SK-N-SH (cell line): ENCODE measurements at regions not wholly inside any gene's neighbourhood (a gene's known extent, or its start where the extent isn't known, plus 50 kb on each side); places are given as distances from the start of the nearest gene placed in this dataset.

Experiments
- CTCF ChIA-PET: fragments of 300-600, 350-600 bp; formaldehyde crosslinking; extraction: SDS; loops from one replicate; lab custom pipeline; 2021; lab: Yijun Ruan, JAX
- POLR2A ChIA-PET: fragments of 350-600 bp; sonication (Branson Sonifier 250); formaldehyde crosslinking; extraction: SDS; loops from one replicate; lab custom pipeline; 2020; ENCODE audit warnings: antibody characterized with exemption, inconsistent platforms; lab: Yijun Ruan, JAX
- DNase-seq: peaks from one replicate; pipeline ENCODE4 v3.0.0; 2012
- H2AFZ ChIP-seq: fragments of 200-600 bp; sonication (generic); 2 replicates; pipeline ENCODE4 v1.8.1; 2016; ENCODE audit warnings: antibody characterized with exemption, mild to moderate bottlenecking, low read depth
- H3F3A ChIP-seq: fragments of 200-600 bp; sonication (generic); replicated peaks from 2 replicates; pipeline ENCODE3; 2016; ENCODE audit warnings: antibody characterized with exemption, mild to moderate bottlenecking; ENCODE audit not compliant: insufficient read depth
- H3K27ac ChIP-seq, 2 experiments: fragments of 200-500 bp in 1 of 2; fragments of 200-600 bp in 1 of 2; sonication (Bioruptor generic) in 1 of 2; sonication (generic), shearing (Covaris generic) in 1 of 2; 2 replicates each; pipeline versions ENCODE4 v1.5.1 to v1.6.1; 2014 to 2016; ENCODE audit warnings: low read depth in 2 of 2, inconsistent platforms in 1 of 2, low read length in 1 of 2, mild to moderate bottlenecking in 1 of 2, mixed read lengths in 1 of 2
- H3K27me3 ChIP-seq: fragments of 200-600 bp; sonication (generic), shearing (Covaris generic); 2 replicates; pipeline ENCODE4 v1.6.1; 2016; ENCODE audit warnings: mixed run types; ENCODE audit not compliant: insufficient read depth
- H3K36me3 ChIP-seq, 2 experiments: fragments of 200-500 bp in 1 of 2; fragments of 200-600 bp in 1 of 2; sonication (Bioruptor generic) in 1 of 2; sonication (generic) in 1 of 2; replicated peaks in 1 of 2; 2 replicates each; pipeline versions ENCODE3 to v1.5.1; 2014 to 2016; ENCODE audit warnings: low read length in 1 of 2, mild to moderate bottlenecking in 1 of 2; ENCODE audit not compliant: insufficient read depth in 2 of 2, control insufficient read depth in 1 of 2
- H3K4me1 ChIP-seq, 2 experiments: fragments of 200-500 bp in 1 of 2; fragments of 200-600 bp in 1 of 2; sonication (Bioruptor generic) in 1 of 2; sonication (generic), shearing (Covaris generic) in 1 of 2; 2 replicates each; pipeline versions ENCODE4 v1.5.1 to v1.6.1; 2014 to 2016; ENCODE audit warnings: low read depth in 1 of 2, low read length in 1 of 2, mixed run types in 1 of 2; ENCODE audit not compliant: insufficient read depth in 2 of 2, control insufficient read depth in 1 of 2
- H3K4me2 ChIP-seq: fragments of 200-600 bp; sonication (generic), shearing (Covaris generic); 2 replicates; pipeline ENCODE4 v1.6.1; 2017; ENCODE audit warnings: mixed run types
- H3K4me3 ChIP-seq, 2 experiments: fragments of 200-500 bp in 1 of 2; fragments of 200-600 bp in 1 of 2; sonication (Bioruptor generic) in 1 of 2; sonication (generic), shearing (Covaris generic) in 1 of 2; 2 replicates each; pipeline versions ENCODE4 v1.5.1 to v1.8.1; 2014 to 2016; ENCODE audit warnings: low read depth in 2 of 2, inconsistent platforms in 1 of 2, low read length in 1 of 2, mild to moderate bottlenecking in 1 of 2, mixed read lengths in 1 of 2, moderate library complexity in 1 of 2
- H3K79me2 ChIP-seq: fragments of 200-600 bp; sonication (generic); 2 replicates; pipeline ENCODE4 v1.8.1; 2017; ENCODE audit warnings: mild to moderate bottlenecking; ENCODE audit not compliant: insufficient read depth
- H3K9ac ChIP-seq: fragments of 200-600 bp; sonication (generic); 2 replicates; pipeline ENCODE4 v1.6.1; 2017; ENCODE audit warnings: mixed run types
- H3K9me2 ChIP-seq: fragments of 200-600 bp; sonication (generic); 2 replicates; pipeline ENCODE4 v1.6.1; 2017; ENCODE audit warnings: mixed run types
- H3K9me3 ChIP-seq: fragments of 200-600 bp; sonication (generic); 2 replicates; pipeline ENCODE4 v1.6.1; 2017; ENCODE audit warnings: mixed run types, mild to moderate bottlenecking, moderate library complexity
- H4K20me1 ChIP-seq: fragments of 200-600 bp; sonication (generic); 2 replicates; pipeline ENCODE4 v1.6.1; 2017; ENCODE audit warnings: mild to moderate bottlenecking, mixed run types; ENCODE audit not compliant: insufficient read depth
- EZH2phosphoT487 ChIP-seq: fragments of 200-600 bp; sonication (generic); IDR thresholded peaks from 2 replicates; pipeline ENCODE4 v1.6.1; 2017; ENCODE audit warnings: low read depth, mixed run types, mild to moderate bottlenecking, antibody characterized with exemption, moderate library complexity, borderline replicate concordance
- FOXJ3 ChIP-seq: sonication (generic); formaldehyde crosslinking; IDR thresholded peaks from 2 replicates; pipeline ENCODE4 v1.5.1; 2020; ENCODE audit warnings: mild to moderate bottlenecking, missing genetic modification reagents
- FOXM1 ChIP-seq: IDR thresholded peaks from 2 replicates; pipeline ENCODE4 v1.4.0; 2012; ENCODE audit warnings: low read depth, mild to moderate bottlenecking
- GABPA ChIP-seq: IDR thresholded peaks from 2 replicates; pipeline ENCODE4 v1.4.0; 2012; ENCODE audit warnings: low read depth, mild to moderate bottlenecking
- GATA2 ChIP-seq: sonication (generic); formaldehyde crosslinking; IDR thresholded peaks from 2 replicates; pipeline ENCODE4 v1.5.0; 2020; ENCODE audit warnings: mild to moderate bottlenecking, missing genetic modification reagents
- IRF3 ChIP-seq: fragments of 150-350 bp; IDR thresholded peaks from 2 replicates; pipeline ENCODE4 v1.6.1; 2016; ENCODE audit warnings: mild to moderate bottlenecking, low read depth, low read length
- MAX ChIP-seq: IDR thresholded peaks from 2 replicates; pipeline ENCODE4 v1.4.0; 2012; ENCODE audit warnings: low read depth
- MXI1 ChIP-seq: IDR thresholded peaks from 2 replicates; pipeline ENCODE4 v1.6.1; 2012; ENCODE audit warnings: mild to moderate bottlenecking, low read depth, low read length, improper control_type of control experiment
- PBX3 ChIP-seq: IDR thresholded peaks from 2 replicates; pipeline ENCODE4; 2012
- RAD21 ChIP-seq: IDR thresholded peaks from 2 replicates; pipeline ENCODE4 v1.6.1; 2012; ENCODE audit warnings: mild to moderate bottlenecking, low read length
- RFX5 ChIP-seq: IDR thresholded peaks from 2 replicates; pipeline ENCODE4 v1.6.1; 2012; ENCODE audit warnings: mild to moderate bottlenecking, improper control_type of control experiment, low read length
- SIN3A ChIP-seq: IDR thresholded peaks from 2 replicates; pipeline ENCODE4 v1.6.1; 2012; ENCODE audit warnings: low read depth, mild to moderate bottlenecking, low read length, moderate library complexity, borderline replicate concordance
- TAF1 ChIP-seq: IDR thresholded peaks from 2 replicates; pipeline ENCODE4 v1.6.1; 2012; ENCODE audit warnings: low read depth, mild to moderate bottlenecking, low read length, moderate library complexity, borderline replicate concordance
- TEAD4 ChIP-seq: IDR thresholded peaks from 2 replicates; pipeline ENCODE4 v1.4.0; 2012; ENCODE audit warnings: mild to moderate bottlenecking, borderline replicate concordance; ENCODE audit not compliant: insufficient read depth
- USF1 ChIP-seq: IDR thresholded peaks from 2 replicates; pipeline ENCODE4 v1.4.0; 2012; ENCODE audit warnings: low read depth, borderline replicate concordance
- USF2 ChIP-seq: fragments of 150-350 bp; IDR thresholded peaks from 2 replicates; pipeline ENCODE4 v1.6.1; 2017; ENCODE audit warnings: antibody characterized with exemption, low read length, low read depth, borderline replicate concordance
- YY1 ChIP-seq: IDR thresholded peaks from 2 replicates; pipeline ENCODE4 v1.4.0; 2012; ENCODE audit warnings: low read depth, mild to moderate bottlenecking
- WGBS: methylation state at CpG from one replicate; pipeline ENCODE4 v1.1.6; 2017; ENCODE audit warnings: low lambda C conversion rate; 5-methylcytosine and 5-hydroxymethylcytosine counted together

GRCh38 chr16:17983847-17984639 is 352.5 kb downstream of the NPIPA8 start:
- no peaks in the 10 kb centered on the region for H3K9me3 ChIP-seq
- H3K4me2 ChIP-seq = no peak overlapping the region
- 56% methylated on average over 9 of the region's 10 CpGs for WGBS
- no peaks in the 10 kb centered on the region for H3K79me2 ChIP-seq
- no peak overlapping the region for H2AFZ ChIP-seq
- H3K9me2 ChIP-seq = no peaks in the 10 kb centered on the region
- H3K36me3 ChIP-seq = no peaks in the 10 kb centered on the region
- no peak for TF ChIP-seq IRF3
- no peak for TF ChIP-seq RFX5
- no peak for TF ChIP-seq TEAD4
- TF ChIP-seq TAF1 = no peak
- TF ChIP-seq SIN3A = no peak
- no peak for TF ChIP-seq FOXM1
- TF ChIP-seq MXI1 = no peak
- no peak for TF ChIP-seq USF2
- no peak for TF ChIP-seq GATA2 (CRISPR knock-in tag)
- no peak for TF ChIP-seq FOXJ3
- no peak for TF ChIP-seq GABPA
- no peak for TF ChIP-seq USF1
- no peak for TF ChIP-seq MAX
- no peaks in the 10 kb centered on the region for H3F3A ChIP-seq
- peaks cover 0 to 4% of the 10 kb centered on the region in 2 experiments; a peak in 1 of 4 replicates for H3K4me1 ChIP-seq
- no peak for DNase-seq
- no peak overlapping the region for H3K27ac ChIP-seq
- H3K27me3 ChIP-seq = no peaks in the 10 kb centered on the region
- H3K9ac ChIP-seq = no peak overlapping the region
- POLR2A ChIA-PET = no interaction called here
- no peak overlapping the region for H3K4me3 ChIP-seq
- H4K20me1 ChIP-seq = no peaks in the 10 kb centered on the region
- CTCF ChIA-PET = no interaction called here

- peaks cover 0 to 4% of the 10 kb centered on the region in 2 experiments; a peak in 1 of 4 replicates for H3K4me1 ChIP-seq
- no peaks in the 10 kb centered on the region for H3F3A ChIP-seq
- H3K79me2 ChIP-seq = no peaks in the 10 kb centered on the region
- WGBS = 54% methylated on average over 2 of the region's 2 CpGs
- CTCF ChIA-PET = interaction anchor here (0.9 kb wide), 1 partner anchor 9 kb away, joined by 4 read pairs; no protein-coding TSS in a partner anchor
- DNase-seq = no peak
- H3K36me3 ChIP-seq = no peaks in the 10 kb centered on the region
- no peak overlapping the region for H3K4me3 ChIP-seq
- no peak overlapping the region for H3K9ac ChIP-seq
- TF ChIP-seq RAD21 = no peak
- no peak for TF ChIP-seq TAF1
- no peak for TF ChIP-seq MAX
- no peak for TF ChIP-seq SIN3A
- TF ChIP-seq PBX3 = no peak
- TF ChIP-seq FOXM1 = no peak
- no peak for TF ChIP-seq EZH2phosphoT487
- no peak for TF ChIP-seq YY1
- no peaks in the 10 kb centered on the region for H4K20me1 ChIP-seq
- H3K4me2 ChIP-seq = no peak overlapping the region
- H3K27me3 ChIP-seq = no peaks in the 10 kb centered on the region
- no peak overlapping the region for H3K27ac ChIP-seq
- no peaks in the 10 kb centered on the region for H3K9me3 ChIP-seq
- POLR2A ChIA-PET = no interaction called here
- no peaks in the 10 kb centered on the region for H3K9me2 ChIP-seq
- no peak overlapping the region for H2AFZ ChIP-seq
Observed at GRCh38 chr16:17983114-17983513, 353.4 kb downstream of the NPIPA8 start.
